K562 (cell line): ENCODE measurements at regions not wholly inside any gene's neighbourhood (a gene's known extent, or its start where the extent isn't known, plus 50 kb on each side); places are given as distances from the start of the nearest gene placed in this dataset.

Source experiments
- ATAC-seq: fragments of 200-7000 bp; cut with Tn5 transposase; 3 replicates; pipeline ENCODE4 v1.9.1; 2020; ENCODE audit warnings: moderate library complexity
- BruUV-seq: library from RNA; stranded (reverse); fragments of 400-500 nt; replicated peaks from 2 replicates; lab custom pipeline; 2021; lab: Mats Ljungman, UMichigan
- CTCF ChIA-PET: fragments of 300-600 bp; formaldehyde crosslinking; extraction: SDS; loops from one replicate; lab custom pipeline; 2021; ENCODE audit warnings: low intra/inter-chr PET ratio; lab: Yijun Ruan, JAX
- POLR2A ChIA-PET: fragments of 300-600, 350-650 bp; sonication (Branson Sonifier 250); formaldehyde crosslinking; extraction: SDS; loops from one replicate; lab custom pipeline; 2021; ENCODE audit warnings: antibody characterized with exemption, inconsistent platforms; lab: Yijun Ruan, JAX
- DNase-seq, 4 experiments: peaks; one replicate each; pipeline versions ENCODE4 v3.0.0 to v3.0.0-alpha.2; 2011 to 2018; ENCODE audit warnings: low spot score in 3 of 4, mixed read lengths in 3 of 4; ENCODE audit errors: extremely low read depth in 1 of 4
- FAIRE-seq: peaks from 2 replicates; lab custom pipeline; 2011; peaks lifted over from hg19 to GRCh38; lab: Jason Lieb, UNC
- H2AFZ ChIP-seq: 2 replicates; pipeline ENCODE4 v1.6.0; 2011; ENCODE audit warnings: low read depth, low read length, control low read depth, inconsistent platforms
- H3K27ac ChIP-seq: fragments of 200-600 bp; 3 replicates; pipeline ENCODE4 v1.8.0; 2011; ENCODE audit warnings: low read depth, mild to moderate bottlenecking, control low read depth, inconsistent platforms, low read length, moderate library complexity, mixed read lengths; ENCODE audit errors: extremely low read depth
- H3K27me3 ChIP-seq, 2 experiments: fragments of 300-600 bp in 1 of 2; 2 replicates in 1 of 2; 3 replicates in 1 of 2; pipeline versions ENCODE4 v1.6.0 to v1.8.0; 2011; ENCODE audit warnings: inconsistent platforms in 2 of 2, low read length in 2 of 2, mild to moderate bottlenecking in 1 of 2, mixed read lengths in 1 of 2, moderate library complexity in 1 of 2; ENCODE audit not compliant: control insufficient read depth in 2 of 2, insufficient read depth in 2 of 2
- H3K36me3 ChIP-seq: fragments of 300-600 bp; 3 replicates; pipeline ENCODE4 v1.8.0; 2011; ENCODE audit warnings: mild to moderate bottlenecking, low read length, inconsistent platforms; ENCODE audit not compliant: control insufficient read depth, insufficient read depth
- H3K4me1 ChIP-seq, 2 experiments: fragments of 200-600 bp in 1 of 2; replicated peaks in 1 of 2; 2 replicates in 1 of 2; 3 replicates in 1 of 2; pipeline versions ENCODE4 v1.5.1 to v1.8.0; 2011; ENCODE audit warnings: inconsistent platforms in 2 of 2, low read length in 2 of 2, mild to moderate bottlenecking in 1 of 2, mixed read lengths in 1 of 2, moderate library complexity in 1 of 2; ENCODE audit not compliant: control insufficient read depth in 2 of 2, insufficient read depth in 2 of 2
- H3K4me2 ChIP-seq: 2 replicates; pipeline ENCODE4 v1.6.1; 2011; ENCODE audit warnings: low read length, control low read depth, inconsistent platforms, mixed read lengths; ENCODE audit not compliant: insufficient read depth
- H3K4me3 ChIP-seq: fragments of 200-600 bp; sonication (generic), shearing (Covaris generic); 2 replicates; pipeline ENCODE4 v1.5.1; 2016; ENCODE audit warnings: control low read depth, inconsistent platforms
- H3K79me2 ChIP-seq: fragments of 200-600 bp; 3 replicates; pipeline ENCODE4 v1.8.0; 2011; ENCODE audit warnings: low read length, inconsistent platforms; ENCODE audit not compliant: control insufficient read depth, insufficient read depth
- H3K9ac ChIP-seq, 2 experiments: 2 replicates each; pipeline versions ENCODE4 v1.6.0 to v1.6.1; 2011; ENCODE audit warnings: low read depth in 2 of 2, low read length in 2 of 2, control low read depth in 1 of 2, inconsistent platforms in 1 of 2, mild to moderate bottlenecking in 1 of 2, mixed read lengths in 1 of 2; ENCODE audit not compliant: insufficient read depth in 1 of 2
- H3K9me1 ChIP-seq: one replicate; pipeline ENCODE4 v1.6.0; 2011; ENCODE audit warnings: inconsistent platforms, mild to moderate bottlenecking, low read length, moderate library complexity; ENCODE audit not compliant: control insufficient read depth, insufficient read depth
- H3K9me3 ChIP-seq: replicated peaks from 2 replicates; pipeline ENCODE4 v1.5.1; 2011; ENCODE audit warnings: low read depth, low read length, inconsistent platforms; ENCODE audit not compliant: control insufficient read depth, insufficient read depth
- H4K20me1 ChIP-seq: replicated peaks from 2 replicates; pipeline ENCODE4 v1.6.1; 2011; ENCODE audit warnings: low read length, inconsistent platforms, mixed read lengths; ENCODE audit not compliant: control insufficient read depth, insufficient read depth
- EGR1 ChIP-seq: fragments of 450-650 bp; conservative IDR thresholded peaks from 2 replicates; pipeline ENCODE4 v1.6.1; 2017; ENCODE audit warnings: mild to moderate bottlenecking
- EP400 ChIP-seq: fragments of 450-650 bp; IDR thresholded peaks from 2 replicates; pipeline ENCODE4 v1.6.1; 2017; ENCODE audit warnings: antibody characterized with exemption, mild to moderate bottlenecking, moderate library complexity
- FUS ChIP-seq: fragments of 200-400 bp; formaldehyde crosslinking; optimal IDR thresholded peaks from 2 replicates; pipeline ENCODE3; 2017; ENCODE audit warnings: low read depth, low read length
- NFE2L1 ChIP-seq: fragments of 450-650 bp; IDR thresholded peaks from 2 replicates; pipeline ENCODE4 v1.6.1; 2016; ENCODE audit warnings: missing genetic modification characterization, low read depth, mild to moderate bottlenecking, missing compliant biosample characterization, moderate library complexity, borderline replicate concordance
- POLR3G ChIP-seq: IDR thresholded peaks from 2 replicates; pipeline ENCODE4 v1.6.1; 2011; ENCODE audit not compliant: insufficient read length, insufficient replicate concordance; ENCODE audit errors: extremely low read depth
- SNRNP70 ChIP-seq: fragments of 200-400 bp; formaldehyde crosslinking; optimal IDR thresholded peaks from 2 replicates; pipeline ENCODE3; 2017; ENCODE audit warnings: low read depth, low read length
- SRSF1 ChIP-seq: fragments of 200-400 bp; formaldehyde crosslinking; IDR thresholded peaks from 2 replicates; pipeline ENCODE4 v1.6.1; 2017; ENCODE audit warnings: mild to moderate bottlenecking, low read depth, low read length, moderate library complexity
- ZC3H4 ChIP-seq: sonication (generic); formaldehyde crosslinking; IDR thresholded peaks from 2 replicates; pipeline ENCODE4 v1.9.0; 2021; ENCODE audit warnings: missing genetic modification reagents, borderline replicate concordance
- ZNF445 ChIP-seq: fragments of 250-450 bp; sonication (Bioruptor Pico); IDR thresholded peaks from 2 replicates; pipeline ENCODE4 v1.4.0; 2020; ENCODE audit warnings: low read depth, mild to moderate bottlenecking, moderate library complexity
- WGBS: fragments of 100-300 bp; shearing (Covaris generic); methylation state at CpG from one replicate; pipeline ENCODE4 v1.1.6; 2016; ENCODE audit warnings: low coverage, mixed read lengths; ENCODE audit not compliant: insufficient coverage; ENCODE audit errors: missing lambda C conversion rate; 5-methylcytosine and 5-hydroxymethylcytosine counted together
- in situ Hi-C: fragments of 300-500 bp; cut with MboI; formaldehyde crosslinking; loops from 4 replicates; pipeline ENCODE4 v1.15.0; 2018; ENCODE audit warnings: inconsistent platforms, mixed read lengths
- intact Hi-C: fragments of 100-400 bp; cut with micrococcal nuclease; formaldehyde crosslinking; loops from 2 replicates; pipeline ENCODE4 v1.14.2; 2022
- TF ChIP-seq, protein P1 (sequence below): fragments of 450-650 bp; formaldehyde crosslinking; IDR thresholded peaks from 2 replicates; pipeline ENCODE4 v1.4.0; 2020; ENCODE audit warnings: mild to moderate bottlenecking, mixed read lengths
- TF ChIP-seq, protein P2 (sequence below), 2 experiments: fragments of 450-650 bp; conservative IDR thresholded peaks; 2 replicates each; pipeline ENCODE4 v1.6.1; 2017; ENCODE audit warnings: mild to moderate bottlenecking in 2 of 2, moderate library complexity in 2 of 2
- TF ChIP-seq, protein P3 (sequence below), 2 experiments: IDR thresholded peaks; 2 replicates each; pipeline ENCODE4 v1.6.1; 2011; ENCODE audit warnings: borderline replicate concordance in 1 of 2, control low read depth in 1 of 2, low read depth in 1 of 2, low read length in 1 of 2, mild to moderate bottlenecking in 1 of 2, mixed read lengths in 1 of 2, moderate library complexity in 1 of 2; ENCODE audit not compliant: insufficient read depth in 1 of 2, insufficient read length in 1 of 2, poor library complexity in 1 of 2, severe bottlenecking in 1 of 2; ENCODE audit errors: extremely low read depth in 1 of 2

DNA sequence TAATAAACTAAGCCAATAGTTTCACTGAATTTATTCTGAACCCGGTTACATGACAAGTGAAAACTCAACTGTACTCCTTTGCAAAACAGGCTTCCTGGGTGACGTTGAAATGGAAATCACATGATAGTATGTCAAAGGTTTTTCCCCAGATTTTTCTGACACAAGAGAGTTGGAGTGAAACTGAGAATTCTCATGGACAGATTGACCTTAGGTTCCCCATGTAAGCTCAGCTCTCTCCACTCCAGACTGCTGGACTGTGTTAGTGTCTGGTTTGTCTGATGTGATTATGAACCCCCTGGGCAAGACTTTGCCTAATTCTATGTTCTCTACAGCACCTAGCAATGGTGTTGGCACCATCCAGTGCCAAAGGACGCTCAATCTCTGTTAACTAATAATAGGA lies 219.7 kb upstream of the COL8A1 start:
- in situ Hi-C loops (no loop called here), intact Hi-C loops (no loop called here)
- whole genome bisulfite sequencing, result 0% methylated on average over 3 of the region's 3 CpGs
- H3K36me3 ChIP-seq, result no peaks in the 10 kb centered on the region
- H2AFZ ChIP-seq, result no peak overlapping the region
- BruUV-seq, result no TSS peak
- H3K4me1 ChIP-seq, result no peaks in the 10 kb centered on the region
- no peaks in the 10 kb centered on the region for H3K27me3 ChIP-seq
- DNase-seq (no peak), ATAC-seq (no peak), FAIRE-seq (no peak)
- H3K9me3 ChIP-seq, result no peaks in the 10 kb centered on the region
- H3K4me3 ChIP-seq, result no peak overlapping the region
- no peak overlapping the region for H3K9ac ChIP-seq
- no peaks in the 10 kb centered on the region for H3K9me1 ChIP-seq
- no peak overlapping the region for H3K27ac ChIP-seq
- TF ChIP-seq EGR1 (no peak), FUS (no peak), POLR3G (no peak)
- no peak overlapping the region for H3K4me2 ChIP-seq
- H4K20me1 ChIP-seq, result no peaks in the 10 kb centered on the region
- ChIA-PET CTCF (no interaction called here), POLR2A (no interaction called here)
- no peaks in the 10 kb centered on the region for H3K79me2 ChIP-seq

DNA sequence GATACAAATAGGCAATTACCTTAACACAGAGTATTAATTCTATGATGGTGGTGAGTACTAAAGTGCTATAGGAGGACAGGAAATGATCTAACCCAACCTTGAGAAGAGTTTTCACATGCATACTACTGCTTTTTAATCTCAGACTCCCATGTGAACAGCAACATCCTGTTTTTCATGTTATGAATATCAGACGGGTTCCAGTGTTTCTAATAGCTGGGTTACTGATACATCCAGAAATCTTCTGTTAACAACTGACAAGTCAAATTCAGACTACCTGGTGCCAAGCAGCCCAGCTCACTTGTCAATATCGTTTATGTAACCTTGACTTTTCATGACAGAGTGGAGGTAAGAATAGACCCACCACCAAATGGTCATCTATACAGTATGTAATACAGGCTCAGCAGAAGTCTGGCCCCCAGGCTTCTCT lies 220.2 kb upstream of the COL8A1 start:
- no peak overlapping the region for H3K4me2 ChIP-seq
- H3K4me3 ChIP-seq, result no peak overlapping the region
- no peaks in the 10 kb centered on the region for H3K4me1 ChIP-seq
- ATAC-seq, result no peak
- no peak for DNase-seq
- WGBS, result 4% methylated on average over 2 of the region's 2 CpGs
- no peaks in the 10 kb centered on the region for H4K20me1 ChIP-seq
- BruUV-seq, result no TSS peak
- ChIA-PET POLR2A (no interaction called here), CTCF (no interaction called here)
- FAIRE-seq, result no peak
- in situ Hi-C loops (no loop called here), intact Hi-C loops (no loop called here)
- H2AFZ ChIP-seq, result no peak overlapping the region
- no peak overlapping the region for H3K27ac ChIP-seq
- no peaks in the 10 kb centered on the region for H3K27me3 ChIP-seq
- H3K9me3 ChIP-seq, result no peaks in the 10 kb centered on the region
- H3K36me3 ChIP-seq, result no peaks in the 10 kb centered on the region
- no peaks in the 10 kb centered on the region for H3K9me1 ChIP-seq
- no peak overlapping the region for H3K9ac ChIP-seq
- no peaks in the 10 kb centered on the region for H3K79me2 ChIP-seq
- TF ChIP-seq, protein P1, sequence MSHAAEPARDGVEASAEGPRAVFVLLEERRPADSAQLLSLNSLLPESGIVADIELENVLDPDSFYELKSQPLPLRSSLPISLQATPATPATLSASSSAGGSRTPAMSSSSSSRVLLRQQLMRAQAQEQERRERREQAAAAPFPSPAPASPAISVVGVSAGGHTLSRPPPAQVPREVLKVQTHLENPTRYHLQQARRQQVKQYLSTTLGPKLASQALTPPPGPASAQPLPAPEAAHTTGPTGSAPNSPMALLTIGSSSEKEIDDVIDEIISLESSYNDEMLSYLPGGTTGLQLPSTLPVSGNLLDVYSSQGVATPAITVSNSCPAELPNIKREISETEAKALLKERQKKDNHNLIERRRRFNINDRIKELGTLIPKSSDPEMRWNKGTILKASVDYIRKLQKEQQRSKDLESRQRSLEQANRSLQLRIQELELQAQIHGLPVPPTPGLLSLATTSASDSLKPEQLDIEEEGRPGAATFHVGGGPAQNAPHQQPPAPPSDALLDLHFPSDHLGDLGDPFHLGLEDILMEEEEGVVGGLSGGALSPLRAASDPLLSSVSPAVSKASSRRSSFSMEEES (CRISPR knock-in tag), result no peak
- TF ChIP-seq ZC3H4, result no peak
- TF ChIP-seq SNRNP70, result no peak
- TF ChIP-seq ZNF445, result no peak
- no peak for TF ChIP-seq EP400
- TF ChIP-seq NFE2L1 (tag), result no peak
- TF ChIP-seq, protein P2, sequence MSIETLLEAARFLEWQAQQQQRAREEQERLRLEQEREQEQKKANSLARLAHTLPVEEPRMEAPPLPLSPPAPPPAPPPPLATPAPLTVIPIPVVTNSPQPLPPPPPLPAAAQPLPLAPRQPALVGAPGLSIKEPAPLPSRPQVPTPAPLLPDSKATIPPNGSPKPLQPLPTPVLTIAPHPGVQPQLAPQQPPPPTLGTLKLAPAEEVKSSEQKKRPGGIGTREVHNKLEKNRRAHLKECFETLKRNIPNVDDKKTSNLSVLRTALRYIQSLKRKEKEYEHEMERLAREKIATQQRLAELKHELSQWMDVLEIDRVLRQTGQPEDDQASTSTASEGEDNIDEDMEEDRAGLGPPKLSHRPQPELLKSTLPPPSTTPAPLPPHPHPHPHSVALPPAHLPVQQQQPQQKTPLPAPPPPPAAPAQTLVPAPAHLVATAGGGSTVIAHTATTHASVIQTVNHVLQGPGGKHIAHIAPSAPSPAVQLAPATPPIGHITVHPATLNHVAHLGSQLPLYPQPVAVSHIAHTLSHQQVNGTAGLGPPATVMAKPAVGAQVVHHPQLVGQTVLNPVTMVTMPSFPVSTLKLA (conservative IDR thresholded peaks at IDR 0.05), result no peak
- TF ChIP-seq, protein P3, sequence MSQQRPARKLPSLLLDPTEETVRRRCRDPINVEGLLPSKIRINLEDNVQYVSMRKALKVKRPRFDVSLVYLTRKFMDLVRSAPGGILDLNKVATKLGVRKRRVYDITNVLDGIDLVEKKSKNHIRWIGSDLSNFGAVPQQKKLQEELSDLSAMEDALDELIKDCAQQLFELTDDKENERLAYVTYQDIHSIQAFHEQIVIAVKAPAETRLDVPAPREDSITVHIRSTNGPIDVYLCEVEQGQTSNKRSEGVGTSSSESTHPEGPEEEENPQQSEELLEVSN (IDR thresholded peaks at IDR 0.05; ENCODE audit: borderline replicate concordance in 1 of 2, extremely low read depth in 1 of 2, insufficient read depth in 1 of 2, insufficient read length in 1 of 2, low read depth in 1 of 2, low read length in 1 of 2, poor library complexity in 1 of 2, severe bottlenecking in 1 of 2), result no peak
- no peak for TF ChIP-seq SRSF1
